ENCODE measurements at regions not wholly inside any gene's neighbourhood (a gene's known extent, or its start where the extent isn't known, plus 50 kb on each side); places are given as distances from the start of the nearest gene placed in this dataset.

GRCh38 chr2:6053743-6054142 is 361.6 kb downstream of the SOX11 start:
- no peaks in the 10 kb centered on the region for H3K36me3 ChIP-seq (ENCODE audit: control insufficient read depth in 2 of 4, insufficient read depth in 4 of 4, low read length in 3 of 4)
- no peak overlapping the region for H3K14ac ChIP-seq (ENCODE audit: insufficient read length)
- no peak overlapping the region for H2AK5ac ChIP-seq (ENCODE audit: low read depth, low read length)
- ChIA-PET CTCF (ENCODE audit: partially characterized antibody) (interaction anchor here (0.7 kb wide), 1 partner anchor 55 kb away, joined by 3 read pairs; no protein-coding TSS in a partner anchor), POLR2A (ENCODE audit: partially characterized antibody) (no interaction called here)
- H3K4ac ChIP-seq (replicated peaks; ENCODE audit: insufficient read length, low read depth, low read length) = no peak overlapping the region
- H3K4me3 ChIP-seq (ENCODE audit: extremely low read depth in 1 of 4, insufficient read depth in 2 of 4, low read depth in 3 of 4, low read length in 4 of 4) = peak overlapping the region in 2 of 4 experiments; percentile 0 to 39; a peak in 3 of 8 replicates
- no peak overlapping the region for H4K5ac ChIP-seq (ENCODE audit: insufficient read length, low read depth, low read length)
- no peaks in the 10 kb centered on the region for H3K79me2 ChIP-seq (ENCODE audit: control insufficient read depth in 1 of 2, insufficient read depth in 2 of 2, low read length in 2 of 2)
- no peak overlapping the region for H3K27ac ChIP-seq (ENCODE audit: low read depth, low read length)
- H2BK20ac ChIP-seq (ENCODE audit: low read length) = no peak overlapping the region
- DNase-seq (ENCODE audit: low read depth in 1 of 2, low spot score in 2 of 2) (no peak), FAIRE-seq (no peak)
- no peak overlapping the region for H2BK15ac ChIP-seq (ENCODE audit: low read length)
- H3K56ac ChIP-seq (replicated peaks; ENCODE audit: insufficient read length, low read depth, low read length) = no peak overlapping the region
- H2AFZ ChIP-seq (ENCODE audit: low read length) = no peak overlapping the region
- no peak overlapping the region for H2BK12ac ChIP-seq (ENCODE audit: low read depth, low read length)
- whole genome bisulfite sequencing, 2 experiments (ENCODE audit: extremely low coverage in 1 of 2, insufficient coverage in 1 of 2, insufficient read length in 1 of 2, insufficient replicate concordance in 2 of 2, low coverage in 1 of 2, low lambda C conversion rate in 2 of 2, missing lambda C conversion rate in 1 of 2) = 35% methylated on average over 5 of the region's 5 CpGs; no CpG with 5 or more reads in 1 of the 2 experiments
- H4K8ac ChIP-seq (ENCODE audit: extremely low read depth, insufficient read depth, low read length) = no peak overlapping the region
- H4K20me1 ChIP-seq (replicated peaks in 1 of 2; ENCODE audit: control insufficient read depth in 1 of 2, insufficient read depth in 2 of 2, low read length in 2 of 2) = no peaks in the 10 kb centered on the region
- no peak overlapping the region for H2BK120ac ChIP-seq (replicated peaks; ENCODE audit: low read depth, low read length)
- TF ChIP-seq SIN3A (conservative IDR thresholded peaks at IDR 0.05 in 1 of 2, IDR thresholded peaks at IDR 0.05 in 1 of 2; ENCODE audit: low read depth in 1 of 2, low read length in 2 of 2) (no peak), USF2 (IDR thresholded peaks at IDR 0.05; ENCODE audit: low read length) (no peak), FOSL1 (IDR thresholded peaks at IDR 0.05; ENCODE audit: insufficient read depth, low read depth, low read length) (no peak), RBBP5 (IDR thresholded peaks at IDR 0.05; ENCODE audit: borderline replicate concordance, low read depth, low read length) (no peak), GABPA (IDR thresholded peaks at IDR 0.05; ENCODE audit: borderline replicate concordance, insufficient read depth, low read length) (no peak), TAF7 (optimal IDR thresholded peaks at IDR 0.05; ENCODE audit: borderline replicate concordance, low read depth, low read length) (no peak), YY1 (IDR thresholded peaks at IDR 0.05; ENCODE audit: low read depth, low read length) (no peak), GTF2F1 (IDR thresholded peaks at IDR 0.05; ENCODE audit: borderline replicate concordance, low read depth, low read length) (no peak), POU5F1 (IDR thresholded peaks at IDR 0.05; ENCODE audit: low read depth, low read length) (no peak), SUZ12 (IDR thresholded peaks at IDR 0.05; ENCODE audit: low read length) (no peak), KDM1A (IDR thresholded peaks at IDR 0.05; ENCODE audit: borderline replicate concordance, low read length) (no peak)
- H3K4me2 ChIP-seq (ENCODE audit: insufficient read depth in 1 of 2, low read depth in 2 of 2, low read length in 2 of 2) = peak overlapping the region; percentile 62 to 67
- no peak overlapping the region for H2BK5ac ChIP-seq (ENCODE audit: low read depth, low read length)
- peaks cover 0 to 19% (median 13%) of the 10 kb centered on the region in 4 experiments; a peak in 6 of 7 replicates for H3K4me1 ChIP-seq (replicated peaks in 1 of 4; ENCODE audit: control insufficient read depth in 3 of 4, insufficient read depth in 4 of 4, low read length in 3 of 4)
- H3K9me3 ChIP-seq (ENCODE audit: insufficient read depth in 2 of 2, low read depth in 1 of 2, low read length in 1 of 2) = no peaks in the 10 kb centered on the region
- peaks cover 0 to 2% (median 0%) of the 10 kb centered on the region in 4 experiments; a peak in 3 of 7 replicates for H3K27me3 ChIP-seq (replicated peaks in 1 of 4; ENCODE audit: control insufficient read depth in 3 of 4, extremely low read depth in 1 of 4, insufficient read depth in 3 of 4, low read length in 3 of 4)
- no peak overlapping the region for H3K18ac ChIP-seq (ENCODE audit: extremely low read depth, low read length)
- no peaks in the 10 kb centered on the region for H3K79me1 ChIP-seq (ENCODE audit: low read depth, low read length)
- no peak overlapping the region for H3K9ac ChIP-seq (replicated peaks in 1 of 4; ENCODE audit: extremely low read depth in 1 of 4, low read depth in 3 of 4, low read length in 3 of 4)
- no peaks in the 10 kb centered on the region for H3K23me2 ChIP-seq (ENCODE audit: low read depth, low read length)
- no peak overlapping the region for H4K91ac ChIP-seq (replicated peaks; ENCODE audit: insufficient read length, low read length)
- H3K23ac ChIP-seq (ENCODE audit: insufficient read length) = no peak overlapping the region

All from H1 (cell line).